ENCODE measurements at regions not wholly inside any gene's neighbourhood (a gene's known extent, or its start where the extent isn't known, plus 50 kb on each side); places are given as distances from the start of the nearest gene placed in this dataset.

- no peak overlapping the region for H3K4me3 ChIP-seq (ENCODE audit: low read depth, low read length)
- TF ChIP-seq CTCF (IDR thresholded peaks at IDR 0.05; ENCODE audit: low read depth, low read length, missing control alignments) = no peak
- DNase-seq (ENCODE audit: low read depth) = no peak
Observed at GRCh38 chr6:94463306-94463705, 1043.9 kb upstream of the EPHA7 start.

- H3K4me3 ChIP-seq (ENCODE audit: low read depth, low read length) = no peak overlapping the region
- no peak for DNase-seq (ENCODE audit: low read depth)
- TF ChIP-seq CTCF (IDR thresholded peaks at IDR 0.05; ENCODE audit: low read depth, low read length, missing control alignments) = no peak
Observed at GRCh38 chr6:94462231-94462630, 1042.9 kb upstream of the EPHA7 start.

- H3K4me3 ChIP-seq (ENCODE audit: low read depth, low read length) = no peak overlapping the region
- DNase-seq (ENCODE audit: low read depth) = no peak
- TF ChIP-seq CTCF (IDR thresholded peaks at IDR 0.05; ENCODE audit: low read depth, low read length, missing control alignments) = no peak
Observed at GRCh38 chr6:94456266-94456665, 1036.9 kb upstream of the EPHA7 start.

GRCh38 chr6:94454231-94454630, 1034.9 kb upstream of the EPHA7 start:
- no peak for TF ChIP-seq CTCF (IDR thresholded peaks at IDR 0.05; ENCODE audit: low read depth, low read length, missing control alignments)

GRCh38 chr6:94446120-94446519, 1026.8 kb upstream of the EPHA7 start:
- H3K4me3 ChIP-seq (ENCODE audit: low read depth, low read length) = no peak overlapping the region
- TF ChIP-seq CTCF (IDR thresholded peaks at IDR 0.05; ENCODE audit: low read depth, low read length, missing control alignments) = no peak
- DNase-seq (ENCODE audit: low read depth) = no peak

More at GRCh38 chr6:94454231-94454630, 1034.9 kb upstream of the EPHA7 start:
- DNase-seq (ENCODE audit: low read depth) = no peak
- no peak overlapping the region for H3K4me3 ChIP-seq (ENCODE audit: low read depth, low read length)

GRCh38 chr6:94443701-94444100, 1024.3 kb upstream of the EPHA7 start:
- TF ChIP-seq CTCF (IDR thresholded peaks at IDR 0.05; ENCODE audit: low read depth, low read length, missing control alignments) = no peak
- H3K4me3 ChIP-seq (ENCODE audit: low read depth, low read length) = no peak overlapping the region
- DNase-seq (ENCODE audit: low read depth) = no peak

- TF ChIP-seq CTCF (IDR thresholded peaks at IDR 0.05; ENCODE audit: low read depth, low read length, missing control alignments) = no peak
- DNase-seq (ENCODE audit: low read depth) = no peak
- H3K4me3 ChIP-seq (ENCODE audit: low read depth, low read length) = no peak overlapping the region
Observed at GRCh38 chr6:94424692-94425091, 1005.3 kb upstream of the EPHA7 start.

Data from GM12864 (cell line).